B cell (primary cell): ENCODE measurements at regions not wholly inside any gene's neighbourhood (a gene's known extent, or its start where the extent isn't known, plus 50 kb on each side); places are given as distances from the start of the nearest gene placed in this dataset.

Source experiments
- ATAC-seq: fragments of 200-7000 bp; cut with Tn5 transposase; one replicate; pipeline ENCODE4 v1.10.0; 2021; ENCODE audit warnings: low read depth, mild to moderate bottlenecking, moderate number of reproducible peaks, moderate library complexity
- CTCF ChIA-PET: fragments of 350-600 bp; sonication (Branson Sonifier 250); formaldehyde crosslinking; loops from one replicate; lab custom pipeline; 2021; ENCODE audit warnings: antibody characterized with exemption, inconsistent platforms; lab: Charles Lee
- POLR2A ChIA-PET: fragments of 350-600 bp; sonication (Branson Sonifier 250); formaldehyde crosslinking; loops from one replicate; lab custom pipeline; 2021; ENCODE audit warnings: antibody characterized with exemption; lab: Charles Lee
- DNase-seq: peaks from one replicate; pipeline ENCODE4 v3.0.0; 2013
- H2AFZ ChIP-seq: 2 replicates; pipeline ENCODE4 v1.6.1; 2012; ENCODE audit warnings: mild to moderate bottlenecking, low read depth, low read length; ENCODE audit not compliant: insufficient read depth, poor library complexity, severe bottlenecking
- H3K27ac ChIP-seq, 2 donors: 1 replicate in 1 of 2; 2 replicates in 1 of 2; pipeline ENCODE4 v1.5.1; 2012 to 2013; ENCODE audit warnings: low read length in 2 of 2, mild to moderate bottlenecking in 2 of 2, moderate library complexity in 1 of 2
- H3K27me3 ChIP-seq, 4 experiments: fragments of 200-600 bp in 1 of 4; sonication (generic) in 1 of 4; replicated peaks in 1 of 4; 1 replicate in 2 of 4; 2 replicates in 2 of 4; pipeline versions ENCODE4 v1.6.1 to v1.7.0; 2013 to 2016; ENCODE audit warnings: low read length in 3 of 4, mild to moderate bottlenecking in 2 of 4, mixed read lengths in 1 of 4, moderate library complexity in 1 of 4; ENCODE audit not compliant: insufficient read depth in 4 of 4, control insufficient read depth in 3 of 4; ENCODE audit errors: control extremely low read depth in 1 of 4
- H3K36me3 ChIP-seq, 2 experiments: replicated peaks in 1 of 2; 1 replicate in 1 of 2; 2 replicates in 1 of 2; pipeline versions ENCODE4 v1.6.1 to v1.7.1; 2013; ENCODE audit warnings: low read length in 1 of 2; ENCODE audit not compliant: insufficient read depth in 2 of 2, control insufficient read depth in 1 of 2; ENCODE audit errors: control extremely low read depth in 1 of 2, extremely low read depth in 1 of 2
- H3K4me1 ChIP-seq, 2 donors: fragments of 200-600 bp in 1 of 2; sonication (generic) in 1 of 2; 1 replicate in 1 of 2; 2 replicates in 1 of 2; pipeline versions ENCODE4 v1.5.1 to v1.6.1; 2013 to 2017; ENCODE audit warnings: low read length in 2 of 2; ENCODE audit not compliant: control insufficient read depth in 2 of 2, insufficient read depth in 2 of 2
- H3K4me2 ChIP-seq: replicated peaks from 2 replicates; pipeline ENCODE3; 2012; ENCODE audit warnings: mild to moderate bottlenecking, low read depth, low read length; ENCODE audit not compliant: poor library complexity, severe bottlenecking
- H3K4me3 ChIP-seq, 5 experiments: fragments of 200-600 bp in 1 of 5; sonication (generic) in 1 of 5; 1 replicate in 3 of 5; 2 replicates in 2 of 5; pipeline versions ENCODE4 v1.5.1 to v1.7.0; 2011 to 2016; ENCODE audit warnings: low read length in 4 of 5, mild to moderate bottlenecking in 4 of 5, low read depth in 2 of 5, control low read depth in 1 of 5, moderate library complexity in 1 of 5; ENCODE audit not compliant: insufficient read depth in 1 of 5; ENCODE audit errors: control extremely low read depth in 1 of 5, extremely low read depth in 1 of 5
- H3K79me2 ChIP-seq: fragments of 200-600 bp; sonication (generic); one replicate; pipeline ENCODE4 v1.6.0; 2016; ENCODE audit warnings: low read length; ENCODE audit not compliant: control insufficient read depth, insufficient read depth
- H3K9ac ChIP-seq: fragments of 200-600 bp; sonication (generic); 2 replicates; pipeline ENCODE4 v1.6.1; 2017; ENCODE audit warnings: mild to moderate bottlenecking, low read length, moderate library complexity
- H3K9me3 ChIP-seq, 3 donors: one replicate each; pipeline versions ENCODE4 v1.6.1 to v1.7.1; 2013; ENCODE audit warnings: low read length in 2 of 3; ENCODE audit not compliant: control insufficient read depth in 2 of 3, insufficient read depth in 1 of 3; ENCODE audit errors: control extremely low read depth in 1 of 3
- H4K20me1 ChIP-seq: 2 replicates; pipeline ENCODE4 v1.6.0; 2012; ENCODE audit warnings: mild to moderate bottlenecking, low read length; ENCODE audit not compliant: insufficient read depth, control insufficient read depth, poor library complexity, severe bottlenecking
- H3K27ac Mint-ChIP-seq: one replicate; pipeline ENCODE4 v1.8.0; 2021; ENCODE audit warnings: mixed read lengths
- H3K27me3 Mint-ChIP-seq: one replicate; pipeline ENCODE4 v1.8.0; 2021; ENCODE audit warnings: mixed read lengths
- H3K4me1 Mint-ChIP-seq: one replicate; pipeline ENCODE4 v1.8.0; 2021; ENCODE audit warnings: mixed read lengths
- H3K4me3 Mint-ChIP-seq: one replicate; pipeline ENCODE4 v1.8.0; 2021; ENCODE audit warnings: mixed read lengths
- H3K9me3 Mint-ChIP-seq: one replicate; pipeline ENCODE4 v1.8.0; 2022; ENCODE audit warnings: mixed read lengths; ENCODE audit not compliant: insufficient read depth
- EZH2 ChIP-seq: IDR thresholded peaks from 2 replicates; pipeline ENCODE4 v1.6.1; 2012; ENCODE audit warnings: borderline replicate concordance, low read depth, mild to moderate bottlenecking, moderate library complexity, low read length; ENCODE audit not compliant: insufficient read depth, poor library complexity, severe bottlenecking
- WGBS: methylation state at CpG from one replicate; pipeline ENCODE4 v1.1.5; 2013; ENCODE audit warnings: missing lambda C conversion rate; ENCODE audit not compliant: insufficient coverage; 5-methylcytosine and 5-hydroxymethylcytosine counted together
- intact Hi-C: fragments of 100-400 bp; cut with micrococcal nuclease; formaldehyde crosslinking; loops from one replicate; pipeline ENCODE4 v1.10.0; 2022
- TF ChIP-seq, protein P1 (sequence below): fragments of 200-600 bp; IDR thresholded peaks from one replicate; pipeline ENCODE4 v1.8.0; 2022; ENCODE audit warnings: antibody characterized with exemption, mild to moderate bottlenecking

DNA sequence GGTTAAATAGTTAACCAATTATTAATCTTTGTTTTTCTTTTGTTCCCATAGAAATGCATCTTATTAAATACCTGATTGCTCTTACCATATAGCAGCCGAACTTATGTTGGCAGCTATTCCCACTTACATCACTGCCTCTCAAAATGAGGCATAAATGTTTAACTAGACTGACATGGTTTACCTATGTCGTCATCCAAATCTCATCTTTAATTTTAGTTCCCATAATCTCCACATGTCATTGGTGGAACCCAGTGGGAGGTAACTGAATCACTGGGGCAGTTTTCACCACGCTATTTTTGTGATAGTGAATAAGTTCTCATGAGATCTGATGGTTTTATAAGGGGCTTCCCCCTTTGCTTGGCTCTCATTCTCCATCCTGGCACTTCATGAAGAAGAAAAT, 499.2 kb upstream of the ATP2B1 start:
- TF ChIP-seq EZH2: no peak
- TF ChIP-seq, protein P1, sequence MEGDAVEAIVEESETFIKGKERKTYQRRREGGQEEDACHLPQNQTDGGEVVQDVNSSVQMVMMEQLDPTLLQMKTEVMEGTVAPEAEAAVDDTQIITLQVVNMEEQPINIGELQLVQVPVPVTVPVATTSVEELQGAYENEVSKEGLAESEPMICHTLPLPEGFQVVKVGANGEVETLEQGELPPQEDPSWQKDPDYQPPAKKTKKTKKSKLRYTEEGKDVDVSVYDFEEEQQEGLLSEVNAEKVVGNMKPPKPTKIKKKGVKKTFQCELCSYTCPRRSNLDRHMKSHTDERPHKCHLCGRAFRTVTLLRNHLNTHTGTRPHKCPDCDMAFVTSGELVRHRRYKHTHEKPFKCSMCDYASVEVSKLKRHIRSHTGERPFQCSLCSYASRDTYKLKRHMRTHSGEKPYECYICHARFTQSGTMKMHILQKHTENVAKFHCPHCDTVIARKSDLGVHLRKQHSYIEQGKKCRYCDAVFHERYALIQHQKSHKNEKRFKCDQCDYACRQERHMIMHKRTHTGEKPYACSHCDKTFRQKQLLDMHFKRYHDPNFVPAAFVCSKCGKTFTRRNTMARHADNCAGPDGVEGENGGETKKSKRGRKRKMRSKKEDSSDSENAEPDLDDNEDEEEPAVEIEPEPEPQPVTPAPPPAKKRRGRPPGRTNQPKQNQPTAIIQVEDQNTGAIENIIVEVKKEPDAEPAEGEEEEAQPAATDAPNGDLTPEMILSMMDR: no peak
- CTCF ChIA-PET: no interaction called here
- POLR2A ChIA-PET: no interaction called here
- no peaks in the 10 kb centered on the region for H3K27me3 ChIP-seq
- H3K4me3 Mint-ChIP-seq: no peak overlapping the region
- no peaks in the 10 kb centered on the region for H3K4me1 ChIP-seq
- no CpG with 5 or more reads among the region's 3 CpGs for WGBS
- no peaks in the 10 kb centered on the region for H3K36me3 ChIP-seq
- H3K27ac ChIP-seq: no peak overlapping the region
- H3K4me2 ChIP-seq: no peak overlapping the region
- intact Hi-C loops: no loop called here
- H2AFZ ChIP-seq: no peak overlapping the region
- DNase-seq (no peak), ATAC-seq (no peak)
- peaks cover 4% of the 10 kb centered on the region for H3K9me3 Mint-ChIP-seq
- H4K20me1 ChIP-seq: no peaks in the 10 kb centered on the region
- no peak overlapping the region for H3K27ac Mint-ChIP-seq
- H3K4me1 Mint-ChIP-seq: peaks cover 7% of the 10 kb centered on the region
- H3K9ac ChIP-seq: no peak overlapping the region
- H3K9me3 ChIP-seq: peaks cover 0 to 8% (median 8%) of the 10 kb centered on the region in 3 donors
- no peaks in the 10 kb centered on the region for H3K27me3 Mint-ChIP-seq
- no peak overlapping the region for H3K4me3 ChIP-seq
- no peaks in the 10 kb centered on the region for H3K79me2 ChIP-seq

- H3K4me1 ChIP-seq: no peaks in the 10 kb centered on the region
- intact Hi-C loops: no loop called here
- DNase-seq (no peak), ATAC-seq (no peak)
- H3K27me3 ChIP-seq: no peaks in the 10 kb centered on the region
- H3K79me2 ChIP-seq: no peaks in the 10 kb centered on the region
- H3K4me3 ChIP-seq: no peak overlapping the region
- no peak overlapping the region for H3K27ac Mint-ChIP-seq
- no peak overlapping the region for H2AFZ ChIP-seq
- no peaks in the 10 kb centered on the region for H3K36me3 ChIP-seq
- POLR2A ChIA-PET: no interaction called here
- no peak overlapping the region for H3K9ac ChIP-seq
- peaks cover 7% of the 10 kb centered on the region for H3K4me1 Mint-ChIP-seq
- H3K4me2 ChIP-seq: no peak overlapping the region
- no peak overlapping the region for H3K27ac ChIP-seq
- H4K20me1 ChIP-seq: no peaks in the 10 kb centered on the region
- H3K27me3 Mint-ChIP-seq: no peaks in the 10 kb centered on the region
- no CpG with 5 or more reads among the region's 2 CpGs for WGBS
- H3K9me3 ChIP-seq: peaks cover 0 to 8% (median 8%) of the 10 kb centered on the region in 3 donors
- CTCF ChIA-PET: no interaction called here
- TF ChIP-seq, protein P1: no peak
- no peak for TF ChIP-seq EZH2
- peaks cover 4% of the 10 kb centered on the region for H3K9me3 Mint-ChIP-seq
- H3K4me3 Mint-ChIP-seq: no peak overlapping the region
Measured at GRCh38 chr12:90205165-90205564, 496.5 kb upstream of the ATP2B1 start.
